ENCODE measurements at regions not wholly inside any gene's neighbourhood (a gene's known extent, or its start where the extent isn't known, plus 50 kb on each side); places are given as distances from the start of the nearest gene placed in this dataset.

DNA sequence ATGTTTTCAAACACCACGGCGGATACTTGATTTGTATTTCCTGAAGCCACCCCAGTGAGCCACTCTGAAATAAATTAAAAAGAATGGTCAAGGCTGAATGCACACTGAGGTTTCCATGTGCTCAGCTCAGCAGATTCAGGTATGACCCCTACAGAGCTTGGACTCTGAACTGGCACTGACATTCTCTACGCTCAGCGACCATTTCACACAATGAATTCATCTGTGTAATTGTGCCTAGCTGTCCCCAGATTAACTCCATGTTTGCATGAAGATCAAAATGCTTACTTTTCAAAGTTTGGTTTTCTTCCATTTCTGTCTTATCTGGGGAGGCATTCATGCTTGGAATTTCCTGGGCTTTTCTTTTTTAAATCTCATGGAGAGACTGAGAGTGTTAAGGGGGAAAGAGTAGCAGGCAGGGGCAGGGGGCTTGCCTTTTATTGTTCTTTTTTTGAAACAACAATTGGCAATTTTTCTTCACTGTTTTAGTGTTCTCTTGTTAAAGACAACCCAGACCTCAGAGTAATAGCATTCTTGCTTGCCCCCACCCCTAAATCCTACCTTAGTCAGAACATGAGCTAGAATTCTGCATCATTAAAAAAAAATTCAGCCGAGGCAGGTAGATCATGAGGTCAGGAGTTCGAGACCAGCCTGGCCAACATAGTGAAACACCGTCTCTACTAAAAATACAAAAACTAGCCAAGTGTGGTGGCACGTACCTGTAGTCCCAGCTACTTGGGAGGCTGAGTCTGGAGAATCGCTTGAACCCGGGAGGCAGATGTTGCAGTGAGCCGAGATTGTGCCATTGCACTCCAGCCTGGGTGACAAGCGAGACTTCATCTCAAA is 85.5 kb upstream of the HNF1B start:
- Mint-ChIP-seq H3K36me3 (no peaks in the 10 kb centered on the region), H3K27ac (no peak overlapping the region), H3K9me3 (no peaks in the 10 kb centered on the region), H3K27me3 (ENCODE audit: low read depth) (no peaks in the 10 kb centered on the region), H3K4me3 (no peak overlapping the region), H3K4me1 (peaks cover 27% of the 10 kb centered on the region)
- TF ChIP-seq NFATC4 (CRISPR knock-in tag; IDR thresholded peaks at IDR 0.05): no peak
- no peak for TF ChIP-seq JAZF1 (CRISPR knock-in tag; IDR thresholded peaks at IDR 0.05)
- no peak for TF ChIP-seq ATF2 (CRISPR knock-in tag; IDR thresholded peaks at IDR 0.05; ENCODE audit: borderline replicate concordance, low read depth)
- TF ChIP-seq HMGA2 (CRISPR knock-in tag; IDR thresholded peaks at IDR 0.05): no peak
- TF ChIP-seq, protein P1, sequence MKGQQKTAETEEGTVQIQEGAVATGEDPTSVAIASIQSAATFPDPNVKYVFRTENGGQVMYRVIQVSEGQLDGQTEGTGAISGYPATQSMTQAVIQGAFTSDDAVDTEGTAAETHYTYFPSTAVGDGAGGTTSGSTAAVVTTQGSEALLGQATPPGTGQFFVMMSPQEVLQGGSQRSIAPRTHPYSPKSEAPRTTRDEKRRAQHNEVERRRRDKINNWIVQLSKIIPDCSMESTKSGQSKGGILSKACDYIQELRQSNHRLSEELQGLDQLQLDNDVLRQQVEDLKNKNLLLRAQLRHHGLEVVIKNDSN (CRISPR knock-in tag; IDR thresholded peaks at IDR 0.05): no peak
- TF ChIP-seq FOXP4 (CRISPR knock-in tag; IDR thresholded peaks at IDR 0.05): no peak
- TF ChIP-seq TP53 (CRISPR knock-in tag; IDR thresholded peaks at IDR 0.05): no peak
- TF ChIP-seq FOXJ3 (CRISPR knock-in tag; IDR thresholded peaks at IDR 0.05; ENCODE audit: borderline replicate concordance): no peak
- no peak for TF ChIP-seq ESRRA (CRISPR knock-in tag; IDR thresholded peaks at IDR 0.05; ENCODE audit: borderline replicate concordance)
- TF ChIP-seq ZNF263 (CRISPR knock-in tag; IDR thresholded peaks at IDR 0.05; ENCODE audit: low read depth): no peak
- no peak for TF ChIP-seq ZNF317 (CRISPR knock-in tag; IDR thresholded peaks at IDR 0.05; ENCODE audit: borderline replicate concordance, low read depth)
- TF ChIP-seq, protein P2, sequence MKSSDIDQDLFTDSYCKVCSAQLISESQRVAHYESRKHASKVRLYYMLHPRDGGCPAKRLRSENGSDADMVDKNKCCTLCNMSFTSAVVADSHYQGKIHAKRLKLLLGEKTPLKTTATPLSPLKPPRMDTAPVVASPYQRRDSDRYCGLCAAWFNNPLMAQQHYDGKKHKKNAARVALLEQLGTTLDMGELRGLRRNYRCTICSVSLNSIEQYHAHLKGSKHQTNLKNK (CRISPR knock-in tag; IDR thresholded peaks at IDR 0.05): no peak
- TF ChIP-seq ZNF219 (CRISPR knock-in tag; IDR thresholded peaks at IDR 0.05; ENCODE audit: borderline replicate concordance): no peak
- TF ChIP-seq ZNF232 (CRISPR knock-in tag; IDR thresholded peaks at IDR 0.05): no peak
- TF ChIP-seq CTCF (IDR thresholded peaks at IDR 0.05): no peak
- TF ChIP-seq TEAD1 (CRISPR knock-in tag; IDR thresholded peaks at IDR 0.05): no peak
- no peak for TF ChIP-seq ZBTB21 (CRISPR knock-in tag; IDR thresholded peaks at IDR 0.05; ENCODE audit: borderline replicate concordance)
- no peak for TF ChIP-seq FOXP1 (CRISPR knock-in tag; IDR thresholded peaks at IDR 0.05; ENCODE audit: borderline replicate concordance)
- ChIA-PET CTCF (interaction anchor here (2.2 to 2.3 kb wide), 2 partner anchors 14 kb away, joined by 10 to 12 read pairs; no protein-coding TSS in a partner anchor), POLR2A (no interaction called here)
- no peak for ATAC-seq
- no peak for DNase-seq (ENCODE audit: low spot score)

- H3K27ac Mint-ChIP-seq: no peak overlapping the region
- no peaks in the 10 kb centered on the region for H3K36me3 Mint-ChIP-seq
- H3K27me3 Mint-ChIP-seq (ENCODE audit: low read depth): no peaks in the 10 kb centered on the region
- no peak for ATAC-seq
- ChIA-PET CTCF (interaction anchor here (2.2 to 2.3 kb wide), 2 partner anchors 13 to 15 kb away, joined by 10 to 12 read pairs; no protein-coding TSS in a partner anchor), POLR2A (no interaction called here)
- H3K4me3 Mint-ChIP-seq: no peak overlapping the region
- peaks cover 34% of the 10 kb centered on the region for H3K4me1 Mint-ChIP-seq
- H3K9me3 Mint-ChIP-seq: no peaks in the 10 kb centered on the region
- no peak for DNase-seq (ENCODE audit: low spot score)
- TF ChIP-seq ZNF232 (CRISPR knock-in tag; IDR thresholded peaks at IDR 0.05) (no peak), ZNF121 (CRISPR knock-in tag; IDR thresholded peaks at IDR 0.05) (no peak), NR2C2 (CRISPR knock-in tag; IDR thresholded peaks at IDR 0.05) (no peak), GTF2I (CRISPR knock-in tag; conservative IDR thresholded peaks at IDR 0.05) (no peak), AR (CRISPR knock-in tag; IDR thresholded peaks at IDR 0.05) (no peak), TEAD1 (CRISPR knock-in tag; IDR thresholded peaks at IDR 0.05) (no peak), ESRRA (CRISPR knock-in tag; IDR thresholded peaks at IDR 0.05; ENCODE audit: borderline replicate concordance) (no peak), IRF2 (CRISPR knock-in tag; IDR thresholded peaks at IDR 0.05; ENCODE audit: borderline replicate concordance, low read depth) (no peak), NFATC4 (CRISPR knock-in tag; IDR thresholded peaks at IDR 0.05) (no peak), SP1 (CRISPR knock-in tag; conservative IDR thresholded peaks at IDR 0.05) (no peak)
- TF ChIP-seq, protein P2 (CRISPR knock-in tag; IDR thresholded peaks at IDR 0.05): no peak
Observed at GRCh38 chr17:37829592-37830123, 84.8 kb upstream of the HNF1B start.
